Hepatocyte (in vitro differentiated cells): ENCODE measurements at regions not wholly inside any gene's neighbourhood (a gene's known extent, or its start where the extent isn't known, plus 50 kb on each side); places are given as distances from the start of the nearest gene placed in this dataset.

Source experiments
- CTCF ChIP-seq: fragments of 200-600 bp; sonication (generic); IDR thresholded peaks from 2 replicates; pipeline ENCODE4 v1.5.1; 2016; ENCODE audit warnings: antibody characterized with exemption, mild to moderate bottlenecking; ENCODE audit not compliant: poor library complexity
- EZH2 ChIP-seq: fragments of 200-600 bp; sonication (generic); IDR thresholded peaks from 2 replicates; pipeline ENCODE4 v1.6.1; 2016; ENCODE audit warnings: antibody characterized with exemption, mild to moderate bottlenecking, borderline replicate concordance
- EZH2phosphoT487 ChIP-seq: fragments of 200-600 bp; sonication (generic); IDR thresholded peaks from one replicate; pipeline ENCODE4 v1.6.1; 2018; ENCODE audit warnings: antibody characterized with exemption, mild to moderate bottlenecking, low read depth, moderate library complexity; ENCODE audit not compliant: unreplicated experiment, severe bottlenecking

GRCh38 chr5:16994565-16994964 lies 58.5 kb upstream of the MYO10 start:
- TF ChIP-seq CTCF (no peak), EZH2 (no peak), EZH2phosphoT487 (no peak)
